ENCODE measurements at regions not wholly inside any gene's neighbourhood (a gene's known extent, or its start where the extent isn't known, plus 50 kb on each side); places are given as distances from the start of the nearest gene placed in this dataset.
A peak's percentile ranks its signal among the peaks of the same experiment; 100 is the strongest.

DNA sequence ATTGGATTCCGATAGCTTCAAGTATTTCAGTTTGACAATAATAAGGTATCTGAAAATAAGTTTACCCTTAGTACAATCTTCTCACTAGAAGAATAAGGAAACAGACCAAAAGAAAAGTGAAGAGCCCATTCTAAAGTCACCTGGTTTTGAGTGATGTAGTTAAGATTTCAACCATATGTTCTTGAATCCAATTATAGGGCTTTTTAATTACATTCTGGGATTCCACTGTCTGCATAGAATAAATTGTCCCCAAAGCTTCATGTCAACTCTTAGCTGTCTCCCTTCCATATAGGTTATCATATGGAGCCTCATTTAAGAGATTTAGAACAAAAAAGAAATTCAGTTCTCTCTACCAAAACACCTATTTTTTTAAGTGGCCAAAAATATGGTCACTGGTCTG, 1158.8 kb downstream of the IGSF11 start:
- ATAC-seq (ENCODE audit: insufficient read depth, low read depth) = no peak
- no peak for TF ChIP-seq EZH2 (IDR thresholded peaks at IDR 0.05; ENCODE audit: borderline replicate concordance, low read depth, low read length, severe bottlenecking)
- TF ChIP-seq, protein P1, sequence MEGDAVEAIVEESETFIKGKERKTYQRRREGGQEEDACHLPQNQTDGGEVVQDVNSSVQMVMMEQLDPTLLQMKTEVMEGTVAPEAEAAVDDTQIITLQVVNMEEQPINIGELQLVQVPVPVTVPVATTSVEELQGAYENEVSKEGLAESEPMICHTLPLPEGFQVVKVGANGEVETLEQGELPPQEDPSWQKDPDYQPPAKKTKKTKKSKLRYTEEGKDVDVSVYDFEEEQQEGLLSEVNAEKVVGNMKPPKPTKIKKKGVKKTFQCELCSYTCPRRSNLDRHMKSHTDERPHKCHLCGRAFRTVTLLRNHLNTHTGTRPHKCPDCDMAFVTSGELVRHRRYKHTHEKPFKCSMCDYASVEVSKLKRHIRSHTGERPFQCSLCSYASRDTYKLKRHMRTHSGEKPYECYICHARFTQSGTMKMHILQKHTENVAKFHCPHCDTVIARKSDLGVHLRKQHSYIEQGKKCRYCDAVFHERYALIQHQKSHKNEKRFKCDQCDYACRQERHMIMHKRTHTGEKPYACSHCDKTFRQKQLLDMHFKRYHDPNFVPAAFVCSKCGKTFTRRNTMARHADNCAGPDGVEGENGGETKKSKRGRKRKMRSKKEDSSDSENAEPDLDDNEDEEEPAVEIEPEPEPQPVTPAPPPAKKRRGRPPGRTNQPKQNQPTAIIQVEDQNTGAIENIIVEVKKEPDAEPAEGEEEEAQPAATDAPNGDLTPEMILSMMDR (IDR thresholded peaks at IDR 0.05; ENCODE audit: borderline replicate concordance, extremely low read depth, low read length, poor library complexity, severe bottlenecking) = no peak
- H3K36me3 ChIP-seq (ENCODE audit: insufficient read depth, low read length) = no peaks in the 10 kb centered on the region
- DNase-seq = no peak
- no peaks in the 10 kb centered on the region for H3K27me3 ChIP-seq (ENCODE audit: insufficient read depth, low read length, poor library complexity)
- H3K9me3 ChIP-seq (ENCODE audit: insufficient read depth, low read length, severe bottlenecking) = no peaks in the 10 kb centered on the region
- no peak overlapping the region for H2AFZ ChIP-seq (ENCODE audit: low read depth, low read length)
- no peaks in the 10 kb centered on the region for H4K20me1 ChIP-seq (ENCODE audit: insufficient read depth, low read length)
- no peak overlapping the region for H3K4me2 ChIP-seq (ENCODE audit: insufficient read depth, low read length)
- H3K4me1 ChIP-seq (ENCODE audit: insufficient read depth, low read length) = no peaks in the 10 kb centered on the region
- no peak overlapping the region for H3K4me3 ChIP-seq (ENCODE audit: low read depth in 1 of 2, low read length in 2 of 2)
- no peak overlapping the region for H3K27ac ChIP-seq (ENCODE audit: low read length)
- H3K79me2 ChIP-seq (ENCODE audit: insufficient read depth, low read length) = no peaks in the 10 kb centered on the region
- no peak overlapping the region for H3K9ac ChIP-seq (ENCODE audit: low read depth, low read length)

DNA sequence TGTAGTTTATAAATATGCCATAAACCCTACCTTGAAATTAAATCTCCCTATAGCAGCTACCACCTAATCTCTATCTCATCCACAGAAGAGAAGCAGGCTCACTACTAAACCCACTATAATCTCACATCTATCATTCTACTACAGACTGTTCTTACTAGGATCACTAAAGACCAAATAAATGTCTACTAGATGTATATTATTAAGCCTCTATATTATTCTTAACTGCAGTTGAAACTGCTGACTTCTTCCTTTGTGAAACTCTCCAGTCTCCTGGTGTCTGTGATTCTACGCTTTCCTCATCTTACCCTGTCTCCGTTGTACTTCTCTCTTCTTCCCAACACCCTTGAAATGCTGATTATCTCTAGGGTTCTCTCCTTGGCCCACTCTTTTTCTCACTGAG, 1154.0 kb downstream of the IGSF11 start:
- Histone ChIP-seq H3K9me3 (ENCODE audit: insufficient read depth, low read length, severe bottlenecking) (no peaks in the 10 kb centered on the region), H4K20me1 (ENCODE audit: insufficient read depth, low read length) (no peaks in the 10 kb centered on the region), H3K9ac (ENCODE audit: low read depth, low read length) (no peak overlapping the region), H3K4me1 (ENCODE audit: insufficient read depth, low read length) (peaks cover 9% of the 10 kb centered on the region), H3K4me2 (ENCODE audit: insufficient read depth, low read length) (no peak overlapping the region), H3K27ac (ENCODE audit: low read length) (no peak overlapping the region), H3K27me3 (ENCODE audit: insufficient read depth, low read length, poor library complexity) (no peaks in the 10 kb centered on the region), H3K4me3 (ENCODE audit: low read depth in 1 of 2, low read length in 2 of 2) (no peak overlapping the region), H3K79me2 (ENCODE audit: insufficient read depth, low read length) (no peaks in the 10 kb centered on the region), H2AFZ (ENCODE audit: low read depth, low read length) (no peak overlapping the region), H3K36me3 (ENCODE audit: insufficient read depth, low read length) (no peaks in the 10 kb centered on the region)
- TF ChIP-seq, protein P1 (IDR thresholded peaks at IDR 0.05; ENCODE audit: borderline replicate concordance, extremely low read depth, low read length, poor library complexity, severe bottlenecking) = no peak
- no peak for TF ChIP-seq EZH2 (IDR thresholded peaks at IDR 0.05; ENCODE audit: borderline replicate concordance, low read depth, low read length, severe bottlenecking)
- DNase-seq (no peak), ATAC-seq (ENCODE audit: insufficient read depth, low read depth) (no peak)

DNA sequence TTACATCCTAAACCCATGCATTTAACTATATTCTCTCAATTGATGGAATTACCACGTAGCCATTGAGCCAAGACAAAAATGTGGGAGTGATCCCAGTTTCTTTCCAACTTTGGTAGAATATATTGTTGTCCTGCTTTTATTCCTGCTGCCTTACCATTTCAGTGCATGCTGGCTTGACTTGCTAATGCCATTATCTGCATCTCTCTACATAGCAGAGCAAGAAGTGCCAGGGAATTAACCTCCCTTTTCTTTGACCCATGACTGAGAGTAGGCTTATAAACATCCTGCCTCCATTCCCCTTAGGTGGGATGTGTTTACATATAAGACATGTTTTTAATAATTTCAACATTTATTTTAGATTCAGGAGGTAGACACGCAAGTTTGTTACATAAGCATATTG, 1153.4 kb downstream of the IGSF11 start:
- no peaks in the 10 kb centered on the region for H4K20me1 ChIP-seq (ENCODE audit: insufficient read depth, low read length)
- TF ChIP-seq, protein P1 (IDR thresholded peaks at IDR 0.05; ENCODE audit: borderline replicate concordance, extremely low read depth, low read length, poor library complexity, severe bottlenecking) = no peak
- no peak for TF ChIP-seq EZH2 (IDR thresholded peaks at IDR 0.05; ENCODE audit: borderline replicate concordance, low read depth, low read length, severe bottlenecking)
- no peaks in the 10 kb centered on the region for H3K27me3 ChIP-seq (ENCODE audit: insufficient read depth, low read length, poor library complexity)
- H3K4me3 ChIP-seq (ENCODE audit: low read depth in 1 of 2, low read length in 2 of 2) = no peak overlapping the region
- DNase-seq = no peak
- H3K79me2 ChIP-seq (ENCODE audit: insufficient read depth, low read length) = no peaks in the 10 kb centered on the region
- H3K4me2 ChIP-seq (ENCODE audit: insufficient read depth, low read length) = no peak overlapping the region
- no peak overlapping the region for H3K27ac ChIP-seq (ENCODE audit: low read length)
- peaks cover 9% of the 10 kb centered on the region for H3K4me1 ChIP-seq (ENCODE audit: insufficient read depth, low read length)
- no peaks in the 10 kb centered on the region for H3K9me3 ChIP-seq (ENCODE audit: insufficient read depth, low read length, severe bottlenecking)
- H2AFZ ChIP-seq (ENCODE audit: low read depth, low read length) = no peak overlapping the region
- no peak overlapping the region for H3K9ac ChIP-seq (ENCODE audit: low read depth, low read length)
- ATAC-seq (ENCODE audit: insufficient read depth, low read depth) = no peak
- no peaks in the 10 kb centered on the region for H3K36me3 ChIP-seq (ENCODE audit: insufficient read depth, low read length)

DNA sequence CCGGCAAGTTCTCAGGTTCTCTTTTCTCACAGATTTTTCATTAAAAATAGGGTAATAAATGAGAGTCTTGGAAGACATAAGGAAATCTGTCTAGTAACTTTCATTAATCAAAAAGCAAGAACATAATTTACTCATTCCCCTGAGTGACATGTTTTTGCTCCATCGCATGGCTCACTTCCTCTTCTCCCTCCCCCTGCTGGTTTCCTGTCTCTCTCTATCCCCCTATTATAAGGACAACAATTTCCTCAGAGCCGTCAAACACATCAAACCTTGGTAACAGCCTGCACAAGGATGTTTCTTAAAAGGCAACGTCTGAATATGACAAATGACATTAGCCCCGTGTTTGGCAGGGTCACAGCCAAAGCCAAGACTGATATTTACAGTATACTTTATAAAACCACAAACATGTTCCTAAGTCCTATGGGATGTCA, 1149.6 kb downstream of the IGSF11 start:
- ATAC-seq (ENCODE audit: insufficient read depth, low read depth) (peak; percentile 78), DNase-seq (peak; percentile 9)
- Histone ChIP-seq H3K27ac (ENCODE audit: low read length) (no peak overlapping the region), H3K4me2 (ENCODE audit: insufficient read depth, low read length) (no peak overlapping the region), H3K36me3 (ENCODE audit: insufficient read depth, low read length) (no peaks in the 10 kb centered on the region), H3K9me3 (ENCODE audit: insufficient read depth, low read length, severe bottlenecking) (no peaks in the 10 kb centered on the region), H3K4me3 (ENCODE audit: low read depth in 1 of 2, low read length in 2 of 2) (no peak overlapping the region), H3K4me1 (ENCODE audit: insufficient read depth, low read length) (peaks cover 9% of the 10 kb centered on the region), H3K79me2 (ENCODE audit: insufficient read depth, low read length) (no peaks in the 10 kb centered on the region), H3K9ac (ENCODE audit: low read depth, low read length) (no peak overlapping the region), H2AFZ (ENCODE audit: low read depth, low read length) (no peak overlapping the region), H3K27me3 (ENCODE audit: insufficient read depth, low read length, poor library complexity) (no peaks in the 10 kb centered on the region), H4K20me1 (ENCODE audit: insufficient read depth, low read length) (no peaks in the 10 kb centered on the region)
- no peak for TF ChIP-seq EZH2 (IDR thresholded peaks at IDR 0.05; ENCODE audit: borderline replicate concordance, low read depth, low read length, severe bottlenecking)
- TF ChIP-seq, protein P1 (IDR thresholded peaks at IDR 0.05; ENCODE audit: borderline replicate concordance, extremely low read depth, low read length, poor library complexity, severe bottlenecking) = no peak
